HG03108 (cell line): ENCODE measurements at regions not wholly inside any gene's neighbourhood (a gene's known extent, or its start where the extent isn't known, plus 50 kb on each side); places are given as distances from the start of the nearest gene placed in this dataset.
"Not testable (repeated sequence)": the region's sequence is repeated elsewhere in the genome, so short reads cannot be mapped to it uniquely, and the experiment has no call there.

ENCODE experiments used
- ATAC-seq: cut with Tn5 transposase; IDR thresholded peaks from one replicate; pipeline ENCODE4 v1.9.1; 2021; ENCODE audit warnings: moderate library complexity; ENCODE audit not compliant: unreplicated experiment

- ATAC-seq = no peak
Observed at GRCh38 chr1:4207842-4208692, 308.0 kb upstream of the C1orf174 start.

- ATAC-seq = no peak
Observed at GRCh38 chr1:4210043-4210442, 310.0 kb upstream of the C1orf174 start.

GRCh38 chr1:4212796-4213195 lies 312.7 kb upstream of the C1orf174 start:
- ATAC-seq = no peak

- ATAC-seq = no peak
Observed at GRCh38 chr1:4213366-4213973, 313.4 kb upstream of the C1orf174 start.

GRCh38 chr1:4214826-4215225 lies 314.8 kb upstream of the C1orf174 start:
- ATAC-seq = no peak

- ATAC-seq = no peak
Observed at GRCh38 chr1:4215391-4215790, 315.3 kb upstream of the C1orf174 start.

DNA sequence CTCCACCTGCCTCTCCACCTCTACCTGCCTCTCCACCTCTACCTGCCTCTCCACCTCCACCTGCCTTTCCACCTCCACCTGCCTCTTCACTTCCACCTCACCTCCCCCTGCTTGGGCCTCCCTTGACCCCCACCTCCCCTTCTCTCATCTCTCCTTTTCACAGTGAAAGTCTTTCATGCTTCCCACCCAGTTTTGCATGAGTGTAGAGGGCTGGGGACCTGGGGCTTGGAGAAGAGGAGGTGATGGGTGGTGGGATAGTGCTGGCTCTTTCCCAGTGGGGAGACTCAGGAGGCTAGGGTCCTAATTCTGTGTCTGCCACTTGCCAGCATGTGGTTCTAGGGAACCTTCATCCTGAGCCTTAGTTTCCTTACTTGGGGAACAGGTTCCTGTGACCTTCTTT lies 316.2 kb upstream of the C1orf174 start:
- ATAC-seq = no peak

DNA sequence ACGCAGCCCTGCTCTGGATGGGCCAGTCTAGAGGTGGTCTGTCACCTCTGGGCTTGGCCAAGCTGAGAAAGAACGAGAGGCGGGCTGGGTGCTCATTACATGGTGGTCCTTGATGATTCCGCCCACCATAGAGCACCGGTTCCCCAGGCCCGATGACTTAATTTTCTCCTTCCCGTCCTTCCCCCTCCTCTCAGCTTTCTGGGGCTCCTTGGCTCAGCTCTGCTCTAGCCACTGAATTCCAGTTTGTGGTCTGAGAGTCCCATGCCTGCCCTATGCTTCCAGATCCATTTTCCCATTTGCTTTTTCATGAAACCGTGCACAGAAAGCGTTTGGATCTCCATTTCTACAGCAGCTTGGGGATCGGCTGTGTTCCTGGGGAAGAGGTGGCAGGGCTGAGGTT lies 318.5 kb upstream of the C1orf174 start:
- ATAC-seq = no peak

DNA sequence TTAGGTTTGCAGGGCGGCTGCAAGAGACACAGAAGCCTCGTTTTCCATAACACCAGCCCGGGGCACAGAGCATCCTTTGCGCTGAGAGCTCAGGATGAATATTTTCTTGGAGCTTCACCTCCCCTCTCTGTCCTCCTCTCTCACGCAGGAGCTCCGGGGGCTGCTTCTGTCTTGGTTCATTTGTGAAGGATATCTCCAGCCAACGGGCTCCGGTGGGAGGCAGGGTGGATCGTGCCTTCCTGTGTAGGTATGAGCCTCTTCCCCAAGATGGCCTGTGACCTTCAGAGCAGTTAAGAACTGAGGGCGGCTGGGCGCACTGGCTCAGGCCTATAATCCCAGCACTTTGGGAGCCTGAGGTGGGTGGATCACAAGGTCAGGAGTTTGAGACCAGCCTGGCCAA lies 319.0 kb upstream of the C1orf174 start:
- no peak for ATAC-seq

- no peak for ATAC-seq
Observed at GRCh38 chr1:4219826-4220225, 319.8 kb upstream of the C1orf174 start.

- no peak for ATAC-seq
Observed at GRCh38 chr1:4220362-4220761, 320.3 kb upstream of the C1orf174 start.

DNA sequence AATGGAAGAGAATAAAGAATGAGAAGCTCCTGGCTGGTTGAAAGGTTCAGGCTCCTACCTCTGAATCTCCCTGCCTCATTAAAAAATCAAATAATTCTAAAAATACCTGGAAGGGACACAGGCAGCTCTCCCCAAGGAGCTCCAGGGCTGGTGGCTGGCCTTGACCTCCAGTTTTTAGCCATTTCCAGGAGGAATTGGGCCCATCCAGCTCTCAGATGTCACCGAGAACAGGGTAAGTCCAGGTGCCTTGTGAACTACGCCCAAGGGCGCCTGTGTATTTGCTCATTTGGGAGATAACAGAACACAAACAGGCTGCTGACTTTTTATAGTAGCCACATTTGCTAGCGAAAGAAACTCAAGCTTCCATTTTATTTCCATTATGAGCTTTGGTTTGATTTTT lies 321.0 kb upstream of the C1orf174 start:
- ATAC-seq = no peak

GRCh38 chr1:4224684-4225467 lies 324.8 kb upstream of the C1orf174 start:
- no peak for ATAC-seq

GRCh38 chr1:4227986-4228385 lies 327.9 kb upstream of the C1orf174 start:
- no peak for ATAC-seq

DNA sequence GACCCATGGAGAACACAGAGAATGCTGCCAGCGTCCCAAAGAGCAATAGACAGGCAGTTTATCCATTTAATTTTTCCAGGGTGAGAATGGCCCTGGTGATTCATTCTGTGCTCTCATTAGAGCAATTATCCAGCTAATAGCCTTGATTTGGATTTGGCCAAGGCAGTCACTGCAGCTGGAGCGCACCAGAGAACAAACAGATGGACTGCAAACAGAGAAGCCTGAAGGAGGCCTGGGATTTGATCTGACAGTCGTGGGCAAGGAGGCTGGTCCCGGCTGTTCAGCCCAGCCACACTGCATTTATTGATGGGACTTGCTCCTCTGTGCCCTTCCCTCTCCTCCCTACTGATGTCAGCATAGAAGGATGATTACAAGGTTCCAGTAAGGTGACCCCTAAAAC lies 353.9 kb upstream of the C1orf174 start:
- ATAC-seq = no peak

DNA sequence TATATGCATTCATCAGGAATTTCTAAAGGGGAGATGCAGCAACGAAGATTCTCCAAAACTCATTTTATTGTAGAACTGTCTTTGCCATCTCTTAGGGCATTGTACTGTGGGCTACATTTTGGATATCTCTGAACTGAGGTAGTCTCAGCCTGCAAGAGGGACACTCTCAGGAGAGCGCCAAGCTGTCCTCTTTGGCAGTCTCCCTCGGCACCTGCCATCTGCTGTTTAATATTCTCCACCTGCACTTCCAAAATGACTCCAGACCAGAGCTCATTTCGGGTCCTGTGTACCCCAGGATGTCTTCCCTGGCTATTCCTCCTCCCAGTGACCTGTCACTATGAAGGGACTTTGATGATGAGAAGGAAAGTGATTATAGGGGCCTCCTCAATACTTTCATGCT lies 356.3 kb upstream of the C1orf174 start:
- no peak for ATAC-seq

GRCh38 chr1:4258146-4258777 lies 358.2 kb upstream of the C1orf174 start:
- ATAC-seq = not testable (repeated sequence)

DNA sequence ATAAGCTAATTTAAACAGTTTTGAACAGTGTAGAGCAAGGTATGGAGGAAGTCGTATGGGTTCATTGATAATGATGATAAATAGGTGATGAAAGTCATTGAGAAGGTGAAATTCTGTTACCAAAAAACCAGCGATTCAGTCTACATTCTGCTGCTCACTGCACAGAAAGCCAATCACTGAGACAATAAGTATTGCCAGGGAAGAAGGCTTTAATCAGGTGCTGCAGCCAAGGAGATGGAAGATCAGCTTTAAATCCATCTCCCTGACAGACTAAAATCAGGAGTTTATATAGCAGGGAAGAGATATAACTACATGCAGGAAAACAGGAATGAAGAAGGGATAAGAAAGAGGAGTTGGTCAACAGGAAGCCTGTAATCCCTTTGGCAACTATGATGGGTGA lies 361.3 kb upstream of the C1orf174 start:
- ATAC-seq = no peak

- no peak for ATAC-seq
Observed at GRCh38 chr1:4262665-4263064, 362.6 kb upstream of the C1orf174 start.

DNA sequence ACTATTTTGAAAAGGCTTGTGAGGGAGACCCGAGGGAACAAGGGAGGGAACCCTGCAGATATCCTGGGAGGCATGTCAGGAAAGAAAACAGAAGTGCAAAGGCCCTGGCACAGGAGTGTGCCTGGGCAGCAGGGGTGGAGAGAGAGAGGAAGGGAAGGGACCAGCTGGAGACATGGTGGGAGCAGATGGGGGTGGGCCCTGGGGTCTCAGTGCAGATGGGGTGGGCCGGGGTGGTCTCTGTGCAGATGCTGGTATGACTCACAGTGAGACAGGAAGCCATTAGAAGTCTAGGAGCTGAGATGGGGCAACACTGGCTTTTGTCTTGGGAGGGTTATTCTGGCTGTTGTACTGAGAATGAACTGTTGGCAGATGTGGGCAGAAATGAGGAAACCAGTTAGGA lies 363.6 kb upstream of the C1orf174 start:
- ATAC-seq = no peak

DNA sequence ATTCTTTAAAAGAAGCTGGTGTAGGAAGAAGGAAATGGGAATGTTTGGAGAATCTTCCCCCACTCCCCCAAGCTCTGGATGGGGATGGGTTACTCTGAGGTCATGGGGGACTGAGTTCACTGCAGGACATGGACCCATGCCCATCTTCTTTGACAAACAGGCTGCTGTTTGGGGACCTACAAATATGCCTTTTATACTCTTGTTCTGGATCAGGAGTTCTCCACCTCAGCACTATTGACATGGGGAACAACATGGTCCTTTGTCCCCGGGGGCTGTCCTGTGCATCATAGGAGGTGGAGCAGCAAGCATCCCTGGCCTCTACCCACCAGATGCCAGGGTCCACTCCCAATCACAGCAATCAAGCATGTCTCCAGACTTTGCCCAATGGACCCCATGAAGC lies 365.8 kb upstream of the C1orf174 start:
- ATAC-seq = no peak
